ENCODE measurements at regions not wholly inside any gene's neighbourhood (a gene's known extent, or its start where the extent isn't known, plus 50 kb on each side); places are given as distances from the start of the nearest gene placed in this dataset.

GRCh38 chr2:21251216-21251980, 127.6 kb downstream of the TDRD15 start:
- no peak for DNase-seq (ENCODE audit: extremely low spot score, insufficient read length, low read depth)
- FAIRE-seq, result no peak

GRCh38 chr2:21253311-21254027, 129.7 kb downstream of the TDRD15 start:
- no peak for DNase-seq (ENCODE audit: extremely low spot score, insufficient read length, low read depth)
- FAIRE-seq, result no peak

DNA sequence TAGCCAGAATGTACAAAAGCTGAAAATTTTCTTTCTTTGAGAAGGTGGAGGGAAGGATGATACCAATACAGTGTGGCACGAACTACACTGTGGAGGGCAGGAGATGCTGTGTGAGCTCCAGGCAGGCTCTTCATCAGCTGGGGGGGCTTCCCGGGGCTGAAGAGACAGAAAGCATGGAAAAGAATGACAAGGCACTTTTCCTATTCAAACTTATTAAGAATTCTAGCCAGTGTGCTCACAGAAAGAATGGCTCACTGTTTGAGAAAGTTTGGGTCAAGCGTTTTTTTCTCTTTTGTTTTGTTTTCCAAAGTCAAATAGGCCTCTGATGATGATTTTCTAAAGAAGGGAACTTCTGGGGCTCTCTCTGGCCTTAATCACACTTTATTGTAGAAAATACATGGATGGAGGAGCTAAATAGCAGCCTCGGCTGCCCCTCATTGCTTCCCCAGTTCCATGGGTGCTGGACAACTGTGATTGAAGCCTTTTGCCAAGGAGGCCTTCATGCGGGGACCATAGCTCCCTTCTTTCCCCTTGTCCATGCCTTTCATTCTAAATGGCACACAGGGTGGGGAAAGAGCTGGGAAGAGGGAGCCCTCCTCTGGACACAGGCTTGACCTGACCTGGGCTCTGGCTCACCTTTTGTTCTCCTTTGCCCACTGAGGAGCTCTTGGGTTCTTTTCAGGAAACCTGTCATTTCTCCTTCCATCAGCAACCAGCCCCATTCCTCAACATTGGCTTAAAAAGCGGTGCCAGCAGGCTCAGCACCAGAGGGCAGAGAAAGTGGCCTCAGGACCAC, 130.6 kb downstream of the TDRD15 start:
- FAIRE-seq (no peak), DNase-seq (ENCODE audit: extremely low spot score, insufficient read length, low read depth) (no peak)

- FAIRE-seq, result no peak
- no peak for DNase-seq (ENCODE audit: extremely low spot score, insufficient read length, low read depth)
These were observed 132.2 kb downstream of the TDRD15 start for GRCh38 chr2:21256006-21256405.

DNA sequence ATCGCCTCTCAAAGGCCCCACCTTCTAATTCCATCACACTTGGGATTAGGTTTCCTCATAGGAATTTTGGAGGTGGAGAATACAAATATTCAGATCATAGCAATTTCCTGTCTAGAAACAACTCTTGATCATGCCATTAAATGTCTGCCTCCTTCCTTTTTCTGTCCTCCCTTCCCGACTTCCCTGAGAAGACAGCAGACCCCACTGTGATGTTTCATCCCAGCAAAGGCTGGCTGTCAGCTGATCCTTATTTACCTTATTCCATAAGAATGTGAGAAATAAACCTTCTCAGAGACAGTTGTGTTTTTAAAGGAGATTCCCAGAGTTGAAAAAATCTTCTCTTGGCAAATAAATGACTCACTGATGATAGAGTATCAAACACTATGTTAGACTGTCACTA, 133.9 kb downstream of the TDRD15 start:
- DNase-seq (ENCODE audit: extremely low spot score, insufficient read length, low read depth) (no peak), FAIRE-seq (no peak)

- FAIRE-seq (no peak), DNase-seq (ENCODE audit: extremely low spot score, insufficient read length, low read depth) (no peak)
These were observed 134.3 kb downstream of the TDRD15 start for GRCh38 chr2:21258082-21258481.

DNA sequence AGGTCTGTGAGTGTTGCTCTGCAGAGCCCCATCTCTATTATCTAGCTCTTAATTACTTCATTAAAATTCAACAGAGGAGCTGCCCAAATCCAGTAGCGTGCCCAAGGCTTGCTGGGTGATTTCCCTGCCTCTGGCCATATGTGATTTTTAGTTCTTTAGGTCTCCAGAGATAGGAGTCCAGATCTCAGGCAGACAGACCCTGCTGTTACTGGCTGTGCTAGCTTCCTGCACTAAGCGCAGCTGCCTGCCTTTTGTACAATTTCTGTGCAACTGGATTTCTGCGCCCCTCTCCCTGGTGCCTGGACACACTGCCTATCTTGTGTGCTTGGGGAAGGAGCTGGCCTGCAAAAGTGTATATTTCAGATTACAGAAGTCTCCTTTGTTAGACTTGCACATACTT, 136.5 kb downstream of the TDRD15 start:
- no peak for DNase-seq (ENCODE audit: extremely low spot score, insufficient read length, low read depth)
- FAIRE-seq, result no peak

- DNase-seq (ENCODE audit: extremely low spot score, insufficient read length, low read depth), result no peak
- FAIRE-seq, result no peak
These were observed 137.8 kb downstream of the TDRD15 start for GRCh38 chr2:21261591-21261990.

DNA sequence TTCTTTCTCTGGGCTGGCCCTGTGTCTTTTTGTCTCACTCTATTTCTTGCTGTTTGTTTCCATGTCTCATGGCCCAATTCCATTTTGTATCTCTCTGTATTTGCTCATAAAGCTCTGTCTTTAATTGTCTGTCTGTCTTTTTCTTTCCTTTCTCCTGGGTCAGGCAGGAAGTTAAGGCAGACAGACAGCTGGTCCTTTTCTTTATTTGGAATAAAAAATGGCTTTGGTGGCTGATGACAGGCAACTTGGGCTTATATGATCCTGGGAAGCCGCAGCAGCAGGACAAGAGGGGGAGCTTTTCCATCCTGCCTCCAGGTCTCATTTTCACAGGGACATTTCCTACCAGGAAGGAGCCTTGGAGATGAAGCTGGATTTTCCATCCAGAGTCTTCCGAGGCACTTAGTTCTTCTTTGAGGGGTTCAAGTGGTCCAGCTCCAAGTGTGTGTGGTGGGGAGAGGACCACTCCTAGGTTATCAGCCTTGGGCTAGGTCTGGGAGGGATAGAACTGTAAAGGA, 138.7 kb downstream of the TDRD15 start:
- FAIRE-seq, result no peak
- DNase-seq (ENCODE audit: extremely low spot score, insufficient read length, low read depth), result no peak

GRCh38 chr2:21263622-21264021, 139.9 kb downstream of the TDRD15 start:
- FAIRE-seq, result no peak
- no peak for DNase-seq (ENCODE audit: extremely low spot score, insufficient read length, low read depth)

DNA sequence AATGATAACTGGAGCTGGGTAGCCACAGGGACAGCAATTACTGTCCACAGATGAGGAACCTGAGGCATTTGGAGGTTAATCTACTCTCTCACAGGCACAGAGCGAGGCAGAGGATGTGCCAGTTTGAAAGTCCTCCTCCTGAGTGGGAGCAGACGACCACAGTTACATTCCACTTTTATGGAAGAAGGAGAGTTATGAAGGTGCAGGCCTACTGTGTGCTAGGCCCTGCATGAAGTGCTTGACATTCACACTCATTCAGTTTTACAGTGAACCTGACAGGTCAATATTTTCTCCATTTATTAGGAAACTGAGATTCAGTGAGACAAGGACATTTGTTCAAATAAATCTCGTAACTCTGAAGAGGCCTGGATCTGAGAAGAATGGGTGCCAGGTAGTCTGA, 142.0 kb downstream of the TDRD15 start:
- FAIRE-seq (no peak), DNase-seq (ENCODE audit: extremely low spot score, insufficient read length, low read depth) (no peak)

GRCh38 chr2:21267232-21267835, 143.6 kb downstream of the TDRD15 start:
- no peak for DNase-seq (ENCODE audit: extremely low spot score, insufficient read length, low read depth)
- FAIRE-seq, result no peak

DNA sequence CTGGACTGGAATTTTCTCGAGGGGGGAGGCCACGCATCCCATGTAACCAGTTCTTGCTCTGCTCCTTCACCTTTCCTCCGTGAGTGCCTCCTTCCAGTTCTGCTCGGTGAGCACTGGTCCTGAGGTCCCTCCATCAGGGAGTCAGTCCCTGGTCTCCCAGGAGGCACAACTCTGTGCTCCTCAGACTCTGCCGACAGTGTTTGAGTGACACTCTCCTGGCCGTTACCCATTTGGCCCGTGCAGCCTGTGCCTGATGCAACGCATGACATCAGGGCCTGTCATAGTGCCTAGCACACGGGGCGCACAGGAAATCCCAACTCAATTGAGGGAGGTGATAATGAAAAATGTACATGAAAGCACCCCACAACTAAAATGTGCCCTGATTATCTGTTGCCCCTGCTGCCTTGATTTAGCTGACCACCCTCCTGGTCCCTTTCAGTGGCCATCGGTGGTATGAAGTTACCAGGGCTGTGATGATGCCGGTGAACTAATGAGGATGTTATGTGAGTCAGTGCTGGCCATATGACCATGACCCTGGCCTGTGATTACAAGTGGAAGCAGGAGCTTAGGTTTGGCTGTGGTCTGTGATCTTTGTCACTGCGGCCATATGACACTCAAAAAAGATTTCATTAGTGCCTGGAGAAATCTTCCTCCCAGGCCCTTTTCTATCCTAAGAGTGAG, 144.6 kb downstream of the TDRD15 start:
- no peak for DNase-seq (ENCODE audit: extremely low spot score, insufficient read length, low read depth)
- FAIRE-seq, result no peak

DNA sequence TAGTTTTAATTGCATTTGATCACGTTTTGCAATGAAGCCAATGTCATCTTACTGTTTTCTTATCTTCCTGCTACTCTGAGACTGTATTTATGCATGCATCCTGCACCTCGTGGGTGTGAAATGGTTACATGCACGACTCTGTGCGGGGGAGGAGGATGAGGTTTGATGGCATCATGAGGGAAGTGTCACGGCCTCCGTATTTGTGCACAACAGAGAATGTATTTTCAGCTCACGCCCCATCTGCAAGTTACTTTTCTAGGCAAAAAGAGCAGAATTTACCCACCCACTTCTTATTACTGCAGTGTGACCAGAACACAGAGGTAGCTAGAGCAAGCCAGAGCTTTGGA, 145.1 kb downstream of the TDRD15 start:
- no peak for DNase-seq (ENCODE audit: extremely low spot score, insufficient read length, low read depth)
- FAIRE-seq, result no peak

- FAIRE-seq (no peak), DNase-seq (ENCODE audit: extremely low spot score, insufficient read length, low read depth) (no peak)
These were observed 145.6 kb downstream of the TDRD15 start for GRCh38 chr2:21269382-21269781.

GRCh38 chr2:21270083-21270491, 146.3 kb downstream of the TDRD15 start:
- DNase-seq (ENCODE audit: extremely low spot score, insufficient read length, low read depth), result no peak
- no peak for FAIRE-seq

DNA sequence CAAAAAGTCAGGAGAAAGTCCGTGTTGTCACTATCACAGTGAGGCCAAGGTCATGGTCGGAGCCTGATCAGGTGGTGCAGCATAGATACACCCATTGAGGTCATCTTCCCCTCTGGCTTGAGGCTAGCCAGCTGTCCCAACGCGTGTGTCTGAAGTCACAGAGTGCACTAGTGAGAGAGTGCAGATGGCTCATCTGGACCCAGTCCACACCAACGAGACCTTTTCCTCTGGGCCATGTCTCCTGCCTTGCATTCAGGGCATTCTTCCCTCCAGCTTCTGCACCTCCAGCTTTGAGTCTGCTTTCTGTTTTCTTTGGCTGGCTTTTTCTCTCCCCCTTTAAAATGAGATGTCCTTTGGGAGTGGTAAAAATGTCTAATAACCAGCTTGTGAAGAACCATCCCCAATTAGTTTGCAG, 146.9 kb downstream of the TDRD15 start:
- FAIRE-seq (no peak), DNase-seq (ENCODE audit: extremely low spot score, insufficient read length, low read depth) (no peak)

GRCh38 chr2:21276163-21276562, 152.4 kb downstream of the TDRD15 start:
- FAIRE-seq (no peak), DNase-seq (ENCODE audit: extremely low spot score, insufficient read length, low read depth) (no peak)

GRCh38 chr2:21277068-21278056, 153.6 kb downstream of the TDRD15 start:
- FAIRE-seq, result no peak
- no peak for DNase-seq (ENCODE audit: extremely low spot score, insufficient read length, low read depth)

All from GM18507 (cell line).